Ishikawa (cell line): ENCODE measurements at regions not wholly inside any gene's neighbourhood (a gene's known extent, or its start where the extent isn't known, plus 50 kb on each side); places are given as distances from the start of the nearest gene placed in this dataset.

Experiments used
- CEBPB ChIP-seq: IDR thresholded peaks from 2 replicates; pipeline ENCODE4 v1.6.1; 2012
- CREB1 ChIP-seq: IDR thresholded peaks from 2 replicates; pipeline ENCODE4 v1.6.1; 2012; ENCODE audit warnings: low read depth
- EGR1 ChIP-seq: IDR thresholded peaks from 2 replicates; pipeline ENCODE4 v1.6.1; 2012
- EP300 ChIP-seq: IDR thresholded peaks from 2 replicates; pipeline ENCODE4 v1.6.1; 2012; ENCODE audit warnings: borderline replicate concordance
- FOXM1 ChIP-seq: IDR thresholded peaks from 2 replicates; pipeline ENCODE4 v1.6.1; 2012; ENCODE audit warnings: low read depth, borderline replicate concordance
- MAX ChIP-seq: IDR thresholded peaks from 2 replicates; pipeline ENCODE4 v1.6.1; 2012
- NFIC ChIP-seq: IDR thresholded peaks from 2 replicates; pipeline ENCODE4 v1.6.1; 2012
- RAD21 ChIP-seq: IDR thresholded peaks from 2 replicates; pipeline ENCODE4 v1.6.1; 2012; ENCODE audit warnings: low read depth
- REST ChIP-seq: IDR thresholded peaks from 2 replicates; pipeline ENCODE4 v1.6.1; 2012; ENCODE audit warnings: low read depth, mild to moderate bottlenecking
- TAF1 ChIP-seq: IDR thresholded peaks from 2 replicates; pipeline ENCODE4 v1.6.1; 2012; ENCODE audit warnings: low read depth, mild to moderate bottlenecking
- TCF12 ChIP-seq: IDR thresholded peaks from 2 replicates; pipeline ENCODE4 v1.6.1; 2012; ENCODE audit warnings: low read depth
- TEAD4 ChIP-seq: IDR thresholded peaks from 2 replicates; pipeline ENCODE4 v1.6.1; 2012
- USF1 ChIP-seq: IDR thresholded peaks from 2 replicates; pipeline ENCODE4 v1.6.1; 2012
- YY1 ChIP-seq: IDR thresholded peaks from 2 replicates; pipeline ENCODE4 v1.6.1; 2012; ENCODE audit warnings: low read depth
- ZBTB7A ChIP-seq: IDR thresholded peaks from 2 replicates; pipeline ENCODE4 v1.6.1; 2012; ENCODE audit warnings: low read depth

GRCh38 chr6:140809694-140810101 is 1323.0 kb upstream of the GJE1 start:
- TF ChIP-seq REST (no peak), CREB1 (no peak), CEBPB (no peak), TCF12 (no peak), TAF1 (no peak), FOXM1 (no peak), MAX (no peak), TEAD4 (no peak), USF1 (no peak), NFIC (no peak), RAD21 (no peak)

- TF ChIP-seq USF1 (no peak), TCF12 (no peak), CEBPB (no peak), MAX (no peak), FOXM1 (no peak), TAF1 (no peak), ZBTB7A (no peak), YY1 (no peak), EP300 (no peak), REST (no peak), RAD21 (no peak), TEAD4 (no peak), NFIC (no peak), CREB1 (no peak), EGR1 (no peak)
Observed at GRCh38 chr6:140806431-140806830, 1326.3 kb upstream of the GJE1 start.

- TF ChIP-seq REST (no peak), EGR1 (no peak), EP300 (no peak), FOXM1 (no peak), TEAD4 (no peak), USF1 (no peak), TAF1 (no peak), CREB1 (no peak), ZBTB7A (no peak), CEBPB (no peak), YY1 (no peak), NFIC (no peak), TCF12 (no peak), MAX (no peak), RAD21 (no peak)
Observed at GRCh38 chr6:140794544-140794943, 1338.2 kb upstream of the GJE1 start.

- TF ChIP-seq TEAD4 (no peak), TAF1 (no peak), REST (no peak), TCF12 (no peak), ZBTB7A (no peak), MAX (no peak), FOXM1 (no peak)
Observed at GRCh38 chr6:140790109-140790508, 1342.6 kb upstream of the GJE1 start.
